Sigmoid colon (tissue), 4 donors: ENCODE measurements at regions not wholly inside any gene's neighbourhood (a gene's known extent, or its start where the extent isn't known, plus 50 kb on each side); places are given as distances from the start of the nearest gene placed in this dataset.

Experiments used
- EP300 ChIP-seq, 4 donors: sonication (generic); formaldehyde crosslinking; IDR thresholded peaks; one replicate each; pipeline ENCODE4 v1.6.1; 2017; ENCODE audit warnings: antibody characterized with exemption in 4 of 4
- TF ChIP-seq, protein P1 (sequence below), 4 experiments: fragments of 450-650 bp in 3 of 4; fragments of 200-600 bp in 1 of 4; IDR thresholded peaks; one replicate each; pipeline ENCODE4 v1.5.1; 2016 to 2019; ENCODE audit warnings: antibody characterized with exemption in 4 of 4, mild to moderate bottlenecking in 3 of 4, moderate library complexity in 2 of 4

GRCh38 chr4:38367642-38368174, 296.3 kb upstream of the KLF3 start:
- no peak for TF ChIP-seq EP300 (IDR thresholded peaks at IDR 0.05)
- TF ChIP-seq, protein P1, sequence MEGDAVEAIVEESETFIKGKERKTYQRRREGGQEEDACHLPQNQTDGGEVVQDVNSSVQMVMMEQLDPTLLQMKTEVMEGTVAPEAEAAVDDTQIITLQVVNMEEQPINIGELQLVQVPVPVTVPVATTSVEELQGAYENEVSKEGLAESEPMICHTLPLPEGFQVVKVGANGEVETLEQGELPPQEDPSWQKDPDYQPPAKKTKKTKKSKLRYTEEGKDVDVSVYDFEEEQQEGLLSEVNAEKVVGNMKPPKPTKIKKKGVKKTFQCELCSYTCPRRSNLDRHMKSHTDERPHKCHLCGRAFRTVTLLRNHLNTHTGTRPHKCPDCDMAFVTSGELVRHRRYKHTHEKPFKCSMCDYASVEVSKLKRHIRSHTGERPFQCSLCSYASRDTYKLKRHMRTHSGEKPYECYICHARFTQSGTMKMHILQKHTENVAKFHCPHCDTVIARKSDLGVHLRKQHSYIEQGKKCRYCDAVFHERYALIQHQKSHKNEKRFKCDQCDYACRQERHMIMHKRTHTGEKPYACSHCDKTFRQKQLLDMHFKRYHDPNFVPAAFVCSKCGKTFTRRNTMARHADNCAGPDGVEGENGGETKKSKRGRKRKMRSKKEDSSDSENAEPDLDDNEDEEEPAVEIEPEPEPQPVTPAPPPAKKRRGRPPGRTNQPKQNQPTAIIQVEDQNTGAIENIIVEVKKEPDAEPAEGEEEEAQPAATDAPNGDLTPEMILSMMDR (IDR thresholded peaks at IDR 0.05), result no peak
